ELF-1 (cell line): ENCODE measurements at regions not wholly inside any gene's neighbourhood (a gene's known extent, or its start where the extent isn't known, plus 50 kb on each side); places are given as distances from the start of the nearest gene placed in this dataset.
"Not testable (repeated sequence)": the region's sequence is repeated elsewhere in the genome, so short reads cannot be mapped to it uniquely, and the experiment has no call there.

ENCODE experiments used
- DNase-seq: peaks from one replicate; pipeline ENCODE4 v3.0.0-alpha.2; 2016; ENCODE audit warnings: low read depth, low spot score

GRCh38 chr10:22467393-22467792 is 122.1 kb downstream of the SPAG6 start:
- not testable (repeated sequence) for DNase-seq

- DNase-seq = no peak
These were observed 123.4 kb downstream of the SPAG6 start for GRCh38 chr10:22468570-22469320.

GRCh38 chr10:22473044-22473443 is 127.7 kb downstream of the SPAG6 start:
- no peak for DNase-seq

- DNase-seq = no peak
These were observed 128.2 kb downstream of the SPAG6 start for GRCh38 chr10:22473459-22473858.

GRCh38 chr10:22475651-22476600 is 130.6 kb downstream of the SPAG6 start:
- peak; percentile 41 for DNase-seq

GRCh38 chr10:22476601-22477321 is 131.5 kb downstream of the SPAG6 start:
- peak; percentile 51 for DNase-seq

- DNase-seq = peak; percentile 62
These were observed 132.3 kb downstream of the SPAG6 start for GRCh38 chr10:22477334-22478287.

GRCh38 chr10:22478555-22479334 is 133.4 kb downstream of the SPAG6 start:
- DNase-seq = no peak

GRCh38 chr10:22479419-22479818 is 134.1 kb downstream of the SPAG6 start:
- DNase-seq = no peak

GRCh38 chr10:22481106-22481505 is 135.8 kb downstream of the SPAG6 start:
- no peak for DNase-seq

- no peak for DNase-seq
These were observed 136.6 kb downstream of the SPAG6 start for GRCh38 chr10:22481687-22482539.

GRCh38 chr10:22483132-22483531 is 137.8 kb downstream of the SPAG6 start:
- DNase-seq = no peak
